ENCODE measurements at regions not wholly inside any gene's neighbourhood (a gene's known extent, or its start where the extent isn't known, plus 50 kb on each side); places are given as distances from the start of the nearest gene placed in this dataset.

DNA sequence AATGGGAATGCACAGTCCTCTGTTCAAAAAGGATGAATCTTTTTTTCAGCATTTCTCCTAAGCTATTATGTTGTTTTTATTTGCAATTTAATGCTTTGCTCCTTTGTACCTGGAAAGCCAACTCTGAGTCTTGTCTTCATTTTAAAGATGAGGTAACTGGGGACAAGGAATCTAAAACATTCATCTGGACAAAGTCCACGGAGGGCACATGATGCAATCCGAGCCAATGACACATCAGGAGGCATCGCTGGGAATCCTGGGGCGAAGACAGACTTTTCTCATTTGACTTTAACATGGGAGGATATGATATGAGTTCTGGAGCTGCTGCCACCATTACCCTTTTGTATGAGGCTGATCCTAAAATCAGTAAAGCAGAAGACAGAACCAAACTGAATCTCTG, 116.5 kb upstream of the REG3G start:
- H3K36me3 ChIP-seq (ENCODE audit: control insufficient read depth in 3 of 3, insufficient read depth in 2 of 3, low read depth in 1 of 3, low read length in 3 of 3): no peaks in the 10 kb centered on the region
- 78 to 89% (median 84%) methylated on average over 4 of the region's 4 CpGs for WGBS, 3 donors
- no peak overlapping the region for H3K4me3 ChIP-seq (ENCODE audit: low read depth in 1 of 3, low read length in 3 of 3)
- DNase-seq (no peak), FAIRE-seq (no peak)
- H3K4me1 ChIP-seq (ENCODE audit: control insufficient read depth in 3 of 3, insufficient read depth in 2 of 3, low read depth in 1 of 3, low read length in 2 of 3): no peaks in the 10 kb centered on the region
- no peaks in the 10 kb centered on the region for H3K27me3 ChIP-seq (ENCODE audit: control insufficient read depth in 3 of 3, insufficient read depth in 3 of 3, low read length in 3 of 3)
- no peaks in the 10 kb centered on the region for H3K9me3 ChIP-seq (ENCODE audit: control insufficient read depth in 2 of 2, insufficient read depth in 1 of 2, low read depth in 1 of 2, low read length in 1 of 2)
- no peak overlapping the region for H3K27ac ChIP-seq (ENCODE audit: low read depth in 1 of 3, low read length in 2 of 3)

DNA sequence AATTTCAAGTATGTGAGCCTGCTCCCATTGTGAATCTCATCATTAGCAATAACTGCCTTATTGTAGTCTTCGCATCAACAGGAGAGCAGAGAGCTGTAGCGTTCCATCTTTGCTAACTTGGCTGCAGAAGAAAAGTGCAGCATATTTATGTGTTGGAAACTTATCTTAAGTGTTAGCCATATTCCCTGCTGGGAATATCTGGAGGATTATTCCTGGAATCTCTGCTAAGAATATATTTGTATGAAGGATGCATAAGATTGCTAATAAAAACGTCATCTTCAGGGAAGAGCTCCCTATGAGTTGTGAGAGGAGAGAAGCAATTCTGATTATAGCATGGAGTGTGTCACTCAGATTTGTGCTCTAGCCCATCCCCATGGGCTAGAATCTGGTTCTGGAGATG, 115.1 kb upstream of the REG3G start:
- 69 to 83% (median 81%) methylated on average over 3 of the region's 3 CpGs for WGBS, 3 donors
- Histone ChIP-seq H3K27ac (ENCODE audit: low read depth in 1 of 3, low read length in 2 of 3) (no peak overlapping the region), H3K36me3 (ENCODE audit: control insufficient read depth in 3 of 3, insufficient read depth in 2 of 3, low read depth in 1 of 3, low read length in 3 of 3) (no peaks in the 10 kb centered on the region), H3K27me3 (ENCODE audit: control insufficient read depth in 3 of 3, insufficient read depth in 3 of 3, low read length in 3 of 3) (no peaks in the 10 kb centered on the region), H3K4me3 (ENCODE audit: low read depth in 1 of 3, low read length in 3 of 3) (no peak overlapping the region), H3K4me1 (ENCODE audit: control insufficient read depth in 3 of 3, insufficient read depth in 2 of 3, low read depth in 1 of 3, low read length in 2 of 3) (no peaks in the 10 kb centered on the region), H3K9me3 (ENCODE audit: control insufficient read depth in 2 of 2, insufficient read depth in 1 of 2, low read depth in 1 of 2, low read length in 1 of 2) (no peaks in the 10 kb centered on the region)
- no peak for FAIRE-seq
- no peak for DNase-seq

DNA sequence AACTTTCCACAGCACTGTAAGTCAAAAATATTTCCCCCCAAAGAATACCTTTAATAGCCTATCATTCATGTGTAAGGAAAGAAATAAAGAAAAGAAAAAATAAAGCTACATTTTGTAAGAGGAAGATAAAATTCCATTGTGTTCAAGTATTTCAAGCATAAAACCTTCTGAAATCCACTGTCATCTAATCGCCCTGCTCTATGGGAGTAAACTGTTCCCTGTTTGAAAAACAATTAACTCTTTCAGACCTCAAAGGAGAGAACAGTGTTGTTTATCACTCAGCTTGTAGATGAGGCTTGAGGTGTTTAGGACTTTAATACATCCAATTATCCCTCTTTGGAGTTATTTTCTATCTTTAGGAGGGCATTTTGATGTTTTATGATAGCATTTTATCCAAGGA, 112.2 kb upstream of the REG3G start:
- no peak overlapping the region for H3K27ac ChIP-seq (ENCODE audit: low read depth in 1 of 3, low read length in 2 of 3)
- DNase-seq (no peak), FAIRE-seq (no peak)
- H3K4me3 ChIP-seq (ENCODE audit: low read depth in 1 of 3, low read length in 3 of 3): no peak overlapping the region
- no peaks in the 10 kb centered on the region for H3K36me3 ChIP-seq (ENCODE audit: control insufficient read depth in 3 of 3, insufficient read depth in 2 of 3, low read depth in 1 of 3, low read length in 3 of 3)
- no peaks in the 10 kb centered on the region for H3K4me1 ChIP-seq (ENCODE audit: control insufficient read depth in 3 of 3, insufficient read depth in 2 of 3, low read depth in 1 of 3, low read length in 2 of 3)
- H3K9me3 ChIP-seq (ENCODE audit: control insufficient read depth in 2 of 2, insufficient read depth in 1 of 2, low read depth in 1 of 2, low read length in 1 of 2): no peaks in the 10 kb centered on the region
- WGBS, 3 donors: 20 to 49% (median 47%) methylated on average over 1 of the region's 1 CpG
- H3K27me3 ChIP-seq (ENCODE audit: control insufficient read depth in 3 of 3, insufficient read depth in 3 of 3, low read length in 3 of 3): no peaks in the 10 kb centered on the region

DNA sequence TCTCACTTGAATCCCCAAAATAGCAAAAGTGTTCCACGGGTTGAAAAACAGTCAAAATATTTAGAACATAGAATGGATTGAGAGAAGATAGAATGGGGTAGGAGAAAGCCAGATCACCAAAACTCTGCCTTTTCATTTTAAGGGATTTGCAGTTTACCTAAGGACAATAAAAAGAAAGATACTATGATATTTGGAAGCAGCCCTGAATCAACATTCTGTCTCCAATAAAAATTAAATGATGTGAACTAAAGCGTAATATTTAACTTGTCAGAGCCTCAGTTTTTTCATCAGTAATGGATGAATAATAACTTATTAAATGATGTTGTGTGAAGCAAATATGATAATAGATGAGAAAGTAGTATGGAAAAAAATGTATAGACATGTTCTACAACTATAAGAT, 100.2 kb upstream of the REG3G start:
- H3K27me3 ChIP-seq (ENCODE audit: control insufficient read depth in 3 of 3, insufficient read depth in 3 of 3, low read length in 3 of 3): no peaks in the 10 kb centered on the region
- 73 to 81% (median 79%) methylated on average over 2 of the region's 2 CpGs for WGBS, 3 donors
- FAIRE-seq (no peak), DNase-seq (no peak)
- no peak overlapping the region for H3K27ac ChIP-seq (ENCODE audit: low read depth in 1 of 3, low read length in 2 of 3)
- no peaks in the 10 kb centered on the region for H3K4me1 ChIP-seq (ENCODE audit: control insufficient read depth in 3 of 3, insufficient read depth in 2 of 3, low read depth in 1 of 3, low read length in 2 of 3)
- no peaks in the 10 kb centered on the region for H3K9me3 ChIP-seq (ENCODE audit: control insufficient read depth in 2 of 2, insufficient read depth in 1 of 2, low read depth in 1 of 2, low read length in 1 of 2)
- H3K4me3 ChIP-seq (ENCODE audit: low read depth in 1 of 3, low read length in 3 of 3): no peak overlapping the region
- H3K36me3 ChIP-seq (ENCODE audit: control insufficient read depth in 3 of 3, insufficient read depth in 2 of 3, low read depth in 1 of 3, low read length in 3 of 3): no peaks in the 10 kb centered on the region

DNA sequence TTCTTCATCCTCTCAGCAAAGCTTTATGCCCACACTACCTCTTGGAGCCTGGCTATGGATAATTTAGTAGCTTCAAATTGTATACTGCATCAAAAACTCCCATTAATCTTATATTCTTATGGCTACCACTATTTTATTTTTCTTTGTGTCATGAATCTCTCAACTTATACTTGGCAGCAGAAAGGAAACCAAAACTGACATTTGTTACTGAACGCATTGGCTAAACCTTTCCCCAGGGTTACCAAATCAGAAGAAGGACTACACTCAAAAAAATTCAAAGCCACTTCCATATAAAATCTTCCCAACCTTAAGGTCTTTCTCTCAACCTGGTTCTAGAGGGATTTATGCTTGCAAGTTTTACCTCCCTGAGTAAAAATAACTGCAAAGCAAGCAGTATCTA, 97.0 kb upstream of the REG3G start:
- H3K9me3 ChIP-seq (ENCODE audit: control insufficient read depth in 2 of 2, insufficient read depth in 1 of 2, low read depth in 1 of 2, low read length in 1 of 2): no peaks in the 10 kb centered on the region
- DNase-seq (no peak), FAIRE-seq (no peak)
- H3K27ac ChIP-seq (ENCODE audit: low read depth in 1 of 3, low read length in 2 of 3): no peak overlapping the region
- H3K4me1 ChIP-seq (ENCODE audit: control insufficient read depth in 3 of 3, insufficient read depth in 2 of 3, low read depth in 1 of 3, low read length in 2 of 3): no peaks in the 10 kb centered on the region
- H3K27me3 ChIP-seq (ENCODE audit: control insufficient read depth in 3 of 3, insufficient read depth in 3 of 3, low read length in 3 of 3): no peaks in the 10 kb centered on the region
- H3K36me3 ChIP-seq (ENCODE audit: control insufficient read depth in 3 of 3, insufficient read depth in 2 of 3, low read depth in 1 of 3, low read length in 3 of 3): no peaks in the 10 kb centered on the region
- 23 to 48% (median 37%) methylated on average over 1 of the region's 1 CpG for WGBS, 3 donors
- H3K4me3 ChIP-seq (ENCODE audit: low read depth in 1 of 3, low read length in 3 of 3): no peak overlapping the region

DNA sequence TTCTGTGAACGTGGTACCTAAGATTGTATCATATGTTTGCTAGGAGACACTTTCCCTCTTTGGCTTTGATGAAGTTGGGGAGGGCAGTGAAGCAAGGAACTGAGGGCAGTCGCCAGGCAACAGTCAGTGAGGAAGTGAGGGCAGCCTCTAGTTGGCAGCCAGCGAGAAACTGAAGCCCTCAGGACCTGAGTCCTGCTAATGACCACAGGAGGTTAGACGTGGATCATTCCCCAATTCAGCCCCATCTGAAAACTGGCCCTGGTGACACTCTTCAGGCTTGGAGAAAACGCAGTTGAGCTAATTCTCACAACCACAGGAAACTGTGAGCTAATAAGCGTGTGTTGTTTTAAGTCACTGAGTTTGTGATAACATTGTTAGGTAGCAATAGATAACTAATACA, 84.5 kb upstream of the REG3G start:
- no peak overlapping the region for H3K4me3 ChIP-seq (ENCODE audit: low read depth in 1 of 3, low read length in 3 of 3)
- DNase-seq (no peak), FAIRE-seq (no peak)
- no peaks in the 10 kb centered on the region for H3K9me3 ChIP-seq (ENCODE audit: control insufficient read depth in 2 of 2, insufficient read depth in 1 of 2, low read depth in 1 of 2, low read length in 1 of 2)
- 42 to 50% (median 43%) methylated on average over 6 of the region's 6 CpGs for WGBS, 3 donors
- no peak overlapping the region for H3K27ac ChIP-seq (ENCODE audit: low read depth in 1 of 3, low read length in 2 of 3)
- H3K27me3 ChIP-seq (ENCODE audit: control insufficient read depth in 3 of 3, insufficient read depth in 3 of 3, low read length in 3 of 3): no peaks in the 10 kb centered on the region
- H3K4me1 ChIP-seq (ENCODE audit: control insufficient read depth in 3 of 3, insufficient read depth in 2 of 3, low read depth in 1 of 3, low read length in 2 of 3): no peaks in the 10 kb centered on the region
- no peaks in the 10 kb centered on the region for H3K36me3 ChIP-seq (ENCODE audit: control insufficient read depth in 3 of 3, insufficient read depth in 2 of 3, low read depth in 1 of 3, low read length in 3 of 3)

DNA sequence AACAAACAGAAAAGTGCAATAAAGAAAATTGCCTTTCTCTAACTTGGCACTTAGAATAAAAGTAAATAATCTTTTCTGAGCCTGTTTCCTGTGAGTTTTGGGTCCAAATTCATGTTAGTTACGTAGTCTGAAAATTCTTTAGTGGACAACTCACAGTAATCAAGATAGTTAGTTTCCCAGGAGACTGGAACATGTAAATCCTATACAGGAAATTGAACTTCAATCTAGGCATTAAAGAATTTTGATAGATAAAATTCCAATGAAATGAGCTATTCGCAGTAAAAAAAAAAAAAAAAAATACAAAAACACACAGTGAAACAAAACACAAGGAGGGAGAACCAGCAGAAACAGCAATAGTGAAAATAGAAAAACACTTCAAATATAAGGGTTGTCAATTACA, 83.8 kb upstream of the REG3G start:
- Histone ChIP-seq H3K27me3 (ENCODE audit: control insufficient read depth in 3 of 3, insufficient read depth in 3 of 3, low read length in 3 of 3) (no peaks in the 10 kb centered on the region), H3K9me3 (ENCODE audit: control insufficient read depth in 2 of 2, insufficient read depth in 1 of 2, low read depth in 1 of 2, low read length in 1 of 2) (no peaks in the 10 kb centered on the region), H3K27ac (ENCODE audit: low read depth in 1 of 3, low read length in 2 of 3) (no peak overlapping the region), H3K4me1 (ENCODE audit: control insufficient read depth in 3 of 3, insufficient read depth in 2 of 3, low read depth in 1 of 3, low read length in 2 of 3) (no peaks in the 10 kb centered on the region), H3K4me3 (ENCODE audit: low read depth in 1 of 3, low read length in 3 of 3) (no peak overlapping the region), H3K36me3 (ENCODE audit: control insufficient read depth in 3 of 3, insufficient read depth in 2 of 3, low read depth in 1 of 3, low read length in 3 of 3) (no peaks in the 10 kb centered on the region)
- no peak for FAIRE-seq
- no peak for DNase-seq
- WGBS, 3 donors: 67 to 79% (median 72%) methylated on average over 2 of the region's 2 CpGs

DNA sequence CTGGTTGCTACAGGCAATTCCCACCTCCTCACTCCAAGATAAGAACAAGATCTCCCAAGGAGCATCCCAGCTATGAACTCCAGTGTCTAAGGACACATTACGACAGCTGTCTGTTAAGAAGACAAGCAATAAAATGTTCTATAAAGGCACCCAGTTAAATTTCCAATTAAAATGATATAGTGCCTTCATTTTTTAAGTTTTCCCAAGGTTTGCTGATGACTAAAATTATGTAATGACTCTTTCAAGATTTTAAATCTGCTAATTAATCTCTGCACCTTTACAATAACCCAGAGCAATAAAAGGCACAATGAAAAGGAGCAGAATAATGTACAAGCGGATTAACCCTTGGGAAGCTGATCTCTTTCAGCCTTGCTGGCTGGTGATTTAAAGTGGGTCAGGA, 61.6 kb upstream of the REG3G start:
- no peaks in the 10 kb centered on the region for H3K9me3 ChIP-seq (ENCODE audit: control insufficient read depth in 2 of 2, insufficient read depth in 1 of 2, low read depth in 1 of 2, low read length in 1 of 2)
- WGBS, 3 donors: 39 to 58% (median 47%) methylated on average over 2 of the region's 2 CpGs
- no peak overlapping the region for H3K4me3 ChIP-seq (ENCODE audit: low read depth in 1 of 3, low read length in 3 of 3)
- H3K4me1 ChIP-seq (ENCODE audit: control insufficient read depth in 3 of 3, insufficient read depth in 2 of 3, low read depth in 1 of 3, low read length in 2 of 3): no peaks in the 10 kb centered on the region
- DNase-seq (no peak), FAIRE-seq (no peak)
- H3K27ac ChIP-seq (ENCODE audit: low read depth in 1 of 3, low read length in 2 of 3): no peak overlapping the region
- H3K27me3 ChIP-seq (ENCODE audit: control insufficient read depth in 3 of 3, insufficient read depth in 3 of 3, low read length in 3 of 3): no peaks in the 10 kb centered on the region
- no peaks in the 10 kb centered on the region for H3K36me3 ChIP-seq (ENCODE audit: control insufficient read depth in 3 of 3, insufficient read depth in 2 of 3, low read depth in 1 of 3, low read length in 3 of 3)

DNA sequence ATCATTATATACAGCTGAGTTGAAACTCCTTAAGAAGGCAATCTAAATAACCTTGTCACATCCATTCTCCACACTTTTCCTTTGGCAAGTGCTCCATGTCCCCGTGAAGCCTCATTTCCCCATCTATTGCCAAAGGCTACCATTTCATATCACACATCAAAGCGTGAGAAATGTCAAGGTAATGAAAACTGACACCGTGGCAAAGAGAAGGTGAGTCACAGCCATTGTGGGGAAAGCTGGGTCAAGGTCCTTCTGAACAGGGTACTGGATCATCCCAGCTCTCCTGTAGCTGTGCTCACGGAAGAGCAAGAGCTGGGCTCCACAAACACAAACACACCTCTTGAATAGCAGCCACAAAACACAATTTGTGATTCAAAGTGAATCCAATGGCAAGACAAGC, 58.2 kb upstream of the REG3G start:
- no peaks in the 10 kb centered on the region for H3K4me1 ChIP-seq (ENCODE audit: control insufficient read depth in 3 of 3, insufficient read depth in 2 of 3, low read depth in 1 of 3, low read length in 2 of 3)
- no peaks in the 10 kb centered on the region for H3K27me3 ChIP-seq (ENCODE audit: control insufficient read depth in 3 of 3, insufficient read depth in 3 of 3, low read length in 3 of 3)
- peak in 1 of 2 donors; percentile 73 for DNase-seq
- H3K4me3 ChIP-seq (ENCODE audit: low read depth in 1 of 3, low read length in 3 of 3): no peak overlapping the region
- no peak overlapping the region for H3K27ac ChIP-seq (ENCODE audit: low read depth in 1 of 3, low read length in 2 of 3)
- no peaks in the 10 kb centered on the region for H3K36me3 ChIP-seq (ENCODE audit: control insufficient read depth in 3 of 3, insufficient read depth in 2 of 3, low read depth in 1 of 3, low read length in 3 of 3)
- 12 to 66% (median 22%) methylated on average over 4 of the region's 4 CpGs for WGBS, 3 donors
- no peaks in the 10 kb centered on the region for H3K9me3 ChIP-seq (ENCODE audit: control insufficient read depth in 2 of 2, insufficient read depth in 1 of 2, low read depth in 1 of 2, low read length in 1 of 2)
- FAIRE-seq: no peak

All from small intestine (tissue), 7 donors.